AG04449 (cell line): ENCODE measurements at regions not wholly inside any gene's neighbourhood (a gene's known extent, or its start where the extent isn't known, plus 50 kb on each side); places are given as distances from the start of the nearest gene placed in this dataset.

Experiments used
- CTCF ChIA-PET: fragments of 350-600 bp; formaldehyde crosslinking; extraction: SDS; loops from one replicate; lab custom pipeline; 2021; ENCODE audit warnings: antibody characterized with exemption; lab: Yijun Ruan, JAX
- POLR2A ChIA-PET: fragments of 400-600, 350-600 bp; formaldehyde crosslinking; extraction: SDS; loops from one replicate; lab custom pipeline; 2020; ENCODE audit warnings: antibody characterized with exemption, inconsistent platforms; lab: Yijun Ruan, JAX
- DNase-seq: peaks from one replicate; pipeline ENCODE4 v3.0.0-alpha.2; 2010; ENCODE audit warnings: low read depth, low spot score
- H3K4me3 ChIP-seq: 2 replicates; pipeline ENCODE4 v1.5.1; 2011; ENCODE audit warnings: low read depth, mild to moderate bottlenecking, control low read depth, low read length
- CTCF ChIP-seq: IDR thresholded peaks from one replicate; pipeline ENCODE4 v1.5.1; 2011; ENCODE audit warnings: mild to moderate bottlenecking, moderate library complexity, low read length, control low read depth, inconsistent platforms; ENCODE audit not compliant: insufficient read depth; ENCODE audit errors: missing control alignments

GRCh38 chr2:145875016-145875415 is 1355.1 kb upstream of the ZEB2 start:
- TF ChIP-seq CTCF, result no peak
- no peak overlapping the region for H3K4me3 ChIP-seq
- ChIA-PET CTCF (no interaction called here), POLR2A (no interaction called here)
- no peak for DNase-seq

GRCh38 chr2:145874466-145874865 is 1354.5 kb upstream of the ZEB2 start:
- no peak overlapping the region for H3K4me3 ChIP-seq
- ChIA-PET CTCF (no interaction called here), POLR2A (no interaction called here)
- peak; percentile 7 for DNase-seq
- no peak for TF ChIP-seq CTCF

- DNase-seq, result no peak
- POLR2A ChIA-PET, result no interaction called here
- H3K4me3 ChIP-seq, result no peak overlapping the region
- TF ChIP-seq CTCF, result no peak
- CTCF ChIA-PET, result no interaction called here
These were observed 1344.6 kb upstream of the ZEB2 start for GRCh38 chr2:145864501-145864900.

- CTCF ChIA-PET, result no interaction called here
- DNase-seq, result no peak
- TF ChIP-seq CTCF, result no peak
These were observed 1342.0 kb upstream of the ZEB2 start for GRCh38 chr2:145861940-145862339.

GRCh38 chr2:145860083-145860482 is 1340.2 kb upstream of the ZEB2 start:
- ChIA-PET POLR2A (no interaction called here), CTCF (no interaction called here)
- no peak overlapping the region for H3K4me3 ChIP-seq
- no peak for DNase-seq
- TF ChIP-seq CTCF, result no peak

More at GRCh38 chr2:145861940-145862339, 1342.0 kb upstream of the ZEB2 start:
- POLR2A ChIA-PET, result no interaction called here
- no peak overlapping the region for H3K4me3 ChIP-seq

- CTCF ChIA-PET, result no interaction called here
- TF ChIP-seq CTCF, result no peak
- no peak overlapping the region for H3K4me3 ChIP-seq
- DNase-seq, result no peak
- POLR2A ChIA-PET, result no interaction called here
These were observed 1335.2 kb upstream of the ZEB2 start for GRCh38 chr2:145855142-145855541.
